Trophoblast cell (in vitro differentiated cells and primary cell): ENCODE measurements at regions not wholly inside any gene's neighbourhood (a gene's known extent, or its start where the extent isn't known, plus 50 kb on each side); places are given as distances from the start of the nearest gene placed in this dataset.

Source experiments
- DNase-seq, 2 donors: peaks; one replicate each; pipeline ENCODE4 v3.0.0-alpha.2; 2016
- H2AFZ ChIP-seq: 2 replicates; pipeline ENCODE4 v1.6.1; 2013; ENCODE audit warnings: low read length, moderate library complexity, mild to moderate bottlenecking; ENCODE audit not compliant: insufficient read depth, poor library complexity
- H2AK5ac ChIP-seq: 2 replicates; pipeline ENCODE4 v1.6.1; 2013; ENCODE audit warnings: mild to moderate bottlenecking, low read length
- H2BK120ac ChIP-seq: 2 replicates; pipeline ENCODE4 v1.6.1; 2013; ENCODE audit warnings: low read length, mild to moderate bottlenecking, moderate library complexity; ENCODE audit not compliant: insufficient read depth, poor library complexity
- H2BK12ac ChIP-seq: 2 replicates; pipeline ENCODE4 v1.6.1; 2013; ENCODE audit warnings: mild to moderate bottlenecking, low read length, moderate library complexity
- H2BK5ac ChIP-seq: 2 replicates; pipeline ENCODE4 v1.6.1; 2013; ENCODE audit warnings: low read length, low read depth, moderate library complexity, mild to moderate bottlenecking; ENCODE audit not compliant: poor library complexity
- H3K14ac ChIP-seq: 2 replicates; pipeline ENCODE4 v1.6.1; 2013; ENCODE audit warnings: mild to moderate bottlenecking, low read length
- H3K18ac ChIP-seq: 2 replicates; pipeline ENCODE4 v1.6.1; 2013; ENCODE audit warnings: mild to moderate bottlenecking, low read length
- H3K23ac ChIP-seq: 2 replicates; pipeline ENCODE4 v1.6.1; 2013; ENCODE audit warnings: low read length
- H3K27ac ChIP-seq: 2 replicates; pipeline ENCODE4 v1.5.1; 2013; ENCODE audit warnings: low read depth, mild to moderate bottlenecking, inconsistent platforms, low read length, moderate library complexity
- H3K27me3 ChIP-seq: 2 replicates; pipeline ENCODE4 v1.6.1; 2013; ENCODE audit warnings: inconsistent platforms, mild to moderate bottlenecking, low read length, moderate library complexity; ENCODE audit not compliant: insufficient read depth
- H3K36me3 ChIP-seq, 2 experiments: 1 replicate in 1 of 2; 2 replicates in 1 of 2; pipeline ENCODE4 v1.6.1; 2013; ENCODE audit warnings: low read length in 2 of 2, mild to moderate bottlenecking in 2 of 2, moderate library complexity in 1 of 2; ENCODE audit not compliant: insufficient read depth in 2 of 2, control insufficient read depth in 1 of 2
- H3K4ac ChIP-seq: 2 replicates; pipeline ENCODE4 v1.6.1; 2013; ENCODE audit warnings: low read depth, mild to moderate bottlenecking, low read length, moderate library complexity
- H3K4me1 ChIP-seq, 2 experiments: 1 replicate in 1 of 2; 2 replicates in 1 of 2; pipeline ENCODE4 v1.6.1; 2013; ENCODE audit warnings: low read length in 2 of 2, mild to moderate bottlenecking in 2 of 2, moderate library complexity in 1 of 2; ENCODE audit not compliant: insufficient read depth in 2 of 2, control insufficient read depth in 1 of 2
- H3K4me2 ChIP-seq: 2 replicates; pipeline ENCODE4 v1.6.1; 2013; ENCODE audit warnings: inconsistent platforms, mild to moderate bottlenecking, low read length, moderate library complexity
- H3K4me3 ChIP-seq: 2 replicates; pipeline ENCODE4 v1.5.1; 2013; ENCODE audit warnings: mild to moderate bottlenecking, low read depth, low read length, inconsistent platforms
- H3K79me1 ChIP-seq: one replicate; pipeline ENCODE4 v1.6.1; 2013; ENCODE audit warnings: low read length
- H3K79me2 ChIP-seq: 2 replicates; pipeline ENCODE4 v1.6.1; 2013; ENCODE audit warnings: low read length, mild to moderate bottlenecking; ENCODE audit not compliant: control insufficient read depth, insufficient read depth, poor library complexity
- H3K9ac ChIP-seq: 2 replicates; pipeline ENCODE4 v1.6.1; 2013; ENCODE audit warnings: mild to moderate bottlenecking, low read length
- H3K9me3 ChIP-seq: 2 replicates; pipeline ENCODE4 v1.6.1; 2013; ENCODE audit warnings: low read depth, mild to moderate bottlenecking, control low read depth, inconsistent platforms, low read length; ENCODE audit not compliant: insufficient read depth
- H4K12ac ChIP-seq: 2 replicates; pipeline ENCODE4 v1.6.1; 2013; ENCODE audit warnings: low read depth, mild to moderate bottlenecking, low read length, moderate library complexity
- H4K8ac ChIP-seq: 2 replicates; pipeline ENCODE4 v1.6.1; 2013; ENCODE audit warnings: low read depth, mild to moderate bottlenecking, low read length, moderate library complexity
- H4K91ac ChIP-seq: one replicate; pipeline ENCODE4 v1.6.1; 2013; ENCODE audit warnings: low read depth, mild to moderate bottlenecking, low read length, moderate library complexity
- WGBS: extraction: QIAGEN DNeasy Blood & Tissue Kit; methylation state at CpG from one replicate; pipeline ENCODE4 v1.1.7; 2013; ENCODE audit warnings: missing lambda C conversion rate; ENCODE audit not compliant: insufficient read length, insufficient coverage; ENCODE audit errors: extremely low coverage; 5-methylcytosine and 5-hydroxymethylcytosine counted together

DNA sequence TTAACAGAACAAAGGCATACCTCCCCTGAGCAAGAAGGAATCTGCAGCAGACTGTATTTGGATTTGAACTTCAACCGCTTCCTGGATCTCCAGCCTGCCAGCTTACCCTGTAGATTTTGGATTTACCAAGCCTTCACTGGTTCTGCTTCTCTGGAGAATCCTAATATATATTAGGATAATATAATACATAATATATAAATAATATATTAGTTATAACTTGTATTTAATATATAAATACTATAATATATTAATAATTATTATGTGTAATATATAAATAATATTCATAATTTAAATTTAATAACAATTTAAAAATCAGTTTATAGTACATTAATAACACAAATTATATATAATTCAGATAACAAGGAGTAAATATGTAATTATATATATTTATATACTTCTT, 121.4 kb downstream of the COX18 start:
- no peak for DNase-seq
- no peaks in the 10 kb centered on the region for H3K9me3 ChIP-seq
- H3K18ac ChIP-seq: no peak overlapping the region
- no peak overlapping the region for H4K12ac ChIP-seq
- H3K4me2 ChIP-seq: no peak overlapping the region
- no peak overlapping the region for H2AFZ ChIP-seq
- no peak overlapping the region for H3K4ac ChIP-seq
- no peak overlapping the region for H2BK12ac ChIP-seq
- H3K23ac ChIP-seq: no peak overlapping the region
- no peaks in the 10 kb centered on the region for H3K79me1 ChIP-seq
- no peak overlapping the region for H2BK5ac ChIP-seq
- H3K4me1 ChIP-seq: no peaks in the 10 kb centered on the region
- H3K14ac ChIP-seq: no peak overlapping the region
- no peaks in the 10 kb centered on the region for H3K27me3 ChIP-seq
- H3K9ac ChIP-seq: no peak overlapping the region
- H4K91ac ChIP-seq: no peak overlapping the region
- H3K36me3 ChIP-seq: no peaks in the 10 kb centered on the region
- H4K8ac ChIP-seq: no peak overlapping the region
- H3K27ac ChIP-seq: no peak overlapping the region
- no peak overlapping the region for H2BK120ac ChIP-seq
- no peak overlapping the region for H2AK5ac ChIP-seq
- H3K4me3 ChIP-seq: no peak overlapping the region
- no peaks in the 10 kb centered on the region for H3K79me2 ChIP-seq
- WGBS: no CpG with 5 or more reads among the region's 1 CpG

DNA sequence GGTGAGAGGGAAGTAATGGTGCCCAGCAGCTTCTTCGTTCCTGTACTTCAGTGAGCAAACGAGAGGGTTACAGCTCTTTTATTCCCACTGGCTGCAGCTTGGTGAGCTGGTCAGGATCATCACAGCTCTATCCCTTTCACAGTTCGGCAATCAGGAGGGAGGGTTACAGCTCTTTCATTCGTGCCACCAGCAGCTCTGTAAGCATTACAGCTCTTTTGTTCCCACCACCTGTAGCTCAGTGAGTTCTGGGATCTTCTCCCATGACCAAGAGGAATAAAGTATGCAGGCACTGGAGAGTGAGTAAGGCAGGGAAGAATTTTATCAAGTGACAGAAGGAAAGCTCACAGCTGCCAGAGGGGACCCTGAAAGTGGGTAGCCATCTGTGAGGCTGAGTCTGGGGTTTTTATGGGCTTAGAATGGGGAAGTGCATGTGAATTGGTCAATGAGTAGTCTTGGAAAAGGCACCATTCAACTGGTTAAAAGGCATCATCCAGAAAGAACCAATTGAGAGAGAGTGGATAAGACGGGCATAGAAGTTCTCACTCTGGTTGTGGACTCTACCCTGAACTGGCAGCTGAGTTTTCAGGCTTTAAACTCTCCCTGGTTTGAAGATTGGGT, 123.7 kb downstream of the COX18 start:
- no peaks in the 10 kb centered on the region for H3K9me3 ChIP-seq
- WGBS: no CpG with 5 or more reads among the region's 5 CpGs

DNA sequence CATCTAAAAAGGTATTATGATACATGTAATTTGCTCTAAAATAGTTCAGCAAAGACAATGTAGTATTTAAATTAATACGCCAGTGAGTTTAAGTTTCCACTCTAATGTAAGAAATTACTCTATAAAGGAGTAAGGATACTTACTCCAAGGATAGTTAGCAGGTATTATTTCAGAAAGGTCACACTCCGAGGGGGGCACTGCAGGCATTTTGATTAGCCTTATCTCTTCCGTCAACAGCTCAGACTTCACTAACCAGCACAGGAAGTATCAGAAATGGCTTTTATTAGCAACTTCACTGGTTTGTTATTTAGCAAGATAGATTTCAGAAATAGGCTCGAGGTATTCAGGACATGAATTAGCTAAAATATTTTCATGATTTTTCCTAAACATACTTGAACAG, 127.0 kb downstream of the COX18 start:
- H3K23ac ChIP-seq: no peak overlapping the region
- H2BK12ac ChIP-seq: no peak overlapping the region
- H3K79me1 ChIP-seq: no peaks in the 10 kb centered on the region
- no peaks in the 10 kb centered on the region for H3K4me1 ChIP-seq
- no peak overlapping the region for H3K27ac ChIP-seq
- H3K4ac ChIP-seq: no peak overlapping the region
- H3K36me3 ChIP-seq: no peaks in the 10 kb centered on the region
- no peak overlapping the region for H3K14ac ChIP-seq
- no CpG with 5 or more reads among the region's 4 CpGs for WGBS
- no peak overlapping the region for H4K8ac ChIP-seq
- H3K79me2 ChIP-seq: no peaks in the 10 kb centered on the region
- no peak overlapping the region for H2AK5ac ChIP-seq
- no peak overlapping the region for H4K12ac ChIP-seq
- H3K27me3 ChIP-seq: no peaks in the 10 kb centered on the region
- H3K4me2 ChIP-seq: no peak overlapping the region
- H2AFZ ChIP-seq: no peak overlapping the region
- H2BK5ac ChIP-seq: no peak overlapping the region
- H3K18ac ChIP-seq: no peak overlapping the region
- H4K91ac ChIP-seq: no peak overlapping the region
- H3K9ac ChIP-seq: no peak overlapping the region
- H2BK120ac ChIP-seq: no peak overlapping the region
- no peaks in the 10 kb centered on the region for H3K9me3 ChIP-seq
- DNase-seq: no peak
- no peak overlapping the region for H3K4me3 ChIP-seq

More for the DNA sequence above, 123.7 kb downstream of the COX18 start:
- no peak overlapping the region for H2AK5ac ChIP-seq
- no peak overlapping the region for H2AFZ ChIP-seq
- H3K79me2 ChIP-seq: no peaks in the 10 kb centered on the region
- no peak overlapping the region for H3K9ac ChIP-seq
- H3K4me1 ChIP-seq: no peaks in the 10 kb centered on the region
- no peak overlapping the region for H3K14ac ChIP-seq
- H3K4me3 ChIP-seq: no peak overlapping the region
- no peak overlapping the region for H3K4ac ChIP-seq
- no peaks in the 10 kb centered on the region for H3K36me3 ChIP-seq
- H3K27ac ChIP-seq: no peak overlapping the region
- no peak overlapping the region for H3K18ac ChIP-seq
- H2BK120ac ChIP-seq: no peak overlapping the region
- no peak overlapping the region for H3K23ac ChIP-seq
- no peak overlapping the region for H3K4me2 ChIP-seq
- no peak overlapping the region for H4K8ac ChIP-seq
- no peak overlapping the region for H2BK5ac ChIP-seq
- no peak for DNase-seq
- H4K91ac ChIP-seq: no peak overlapping the region
- H4K12ac ChIP-seq: no peak overlapping the region
- H2BK12ac ChIP-seq: no peak overlapping the region
- H3K27me3 ChIP-seq: no peaks in the 10 kb centered on the region
- no peaks in the 10 kb centered on the region for H3K79me1 ChIP-seq

DNA sequence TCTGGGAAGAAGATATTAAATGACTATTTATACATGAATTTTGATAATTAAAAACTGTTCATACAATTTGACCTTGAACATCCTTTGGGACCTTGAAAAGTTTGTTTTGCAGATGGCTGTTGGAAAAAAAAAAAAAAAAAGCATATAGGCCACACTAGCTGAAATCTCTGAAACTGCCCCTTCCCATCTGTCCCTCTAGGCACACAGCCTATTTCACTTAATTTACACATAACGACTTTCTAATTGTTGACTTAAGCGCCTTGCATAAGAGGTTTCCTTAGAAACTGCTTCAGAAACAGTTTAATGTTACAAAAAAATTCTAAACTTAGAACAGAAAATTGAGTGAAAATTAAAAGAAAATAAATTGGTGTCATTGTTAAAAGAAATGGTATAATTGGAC, 131.0 kb downstream of the COX18 start:
- H3K18ac ChIP-seq: no peak overlapping the region
- no peak overlapping the region for H2AFZ ChIP-seq
- WGBS: no CpG with 5 or more reads among the region's 2 CpGs

More for the DNA sequence above, 131.0 kb downstream of the COX18 start:
- no peak overlapping the region for H3K14ac ChIP-seq
- H3K27ac ChIP-seq: no peak overlapping the region
- no peak overlapping the region for H2AK5ac ChIP-seq
- H3K79me2 ChIP-seq: no peaks in the 10 kb centered on the region
- H3K9me3 ChIP-seq: no peaks in the 10 kb centered on the region
- H2BK5ac ChIP-seq: no peak overlapping the region
- H4K91ac ChIP-seq: no peak overlapping the region
- no peak overlapping the region for H4K8ac ChIP-seq
- no peaks in the 10 kb centered on the region for H3K79me1 ChIP-seq
- no peak overlapping the region for H3K23ac ChIP-seq
- H3K4me1 ChIP-seq: no peaks in the 10 kb centered on the region
- H3K4me2 ChIP-seq: no peak overlapping the region
- H3K4me3 ChIP-seq: no peak overlapping the region
- H3K27me3 ChIP-seq: no peaks in the 10 kb centered on the region
- H2BK12ac ChIP-seq: no peak overlapping the region
- no peak overlapping the region for H2BK120ac ChIP-seq
- no peak overlapping the region for H4K12ac ChIP-seq
- no peak overlapping the region for H3K4ac ChIP-seq
- H3K36me3 ChIP-seq: no peaks in the 10 kb centered on the region
- H3K9ac ChIP-seq: no peak overlapping the region
- no peak for DNase-seq
